ENCODE measurements at regions not wholly inside any gene's neighbourhood (a gene's known extent, or its start where the extent isn't known, plus 50 kb on each side); places are given as distances from the start of the nearest gene placed in this dataset.

DNA sequence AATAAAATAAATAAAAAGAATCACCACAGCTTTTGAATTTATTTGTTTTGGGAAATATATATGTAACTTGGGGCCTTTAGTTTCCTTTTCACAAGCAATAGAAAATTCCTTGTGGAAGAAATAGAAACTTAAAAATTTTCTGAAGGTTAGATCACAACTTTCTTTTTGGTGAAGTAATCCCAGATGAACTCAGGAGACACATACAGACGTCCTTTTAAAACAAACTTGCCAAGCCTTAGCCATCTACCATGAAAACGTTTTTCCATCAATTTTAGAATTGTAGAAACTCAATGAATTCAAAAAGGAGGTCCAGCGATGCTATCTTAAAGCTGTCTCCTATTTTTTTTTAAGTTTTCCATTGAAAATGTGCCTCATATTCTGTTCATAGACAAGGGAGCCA, 225.6 kb downstream of the ASXL3 start:
- peaks cover 0 to 13% (median 5%) of the 10 kb centered on the region in 4 donors for H3K4me1 ChIP-seq
- peak overlapping the region; percentile 8 to 39 (median 32) for H3K27ac ChIP-seq
- WGBS, 2 donors (ENCODE audit: low coverage in 1 of 2), result 48 to 50% methylated on average over 3 of the region's 3 CpGs
- TF ChIP-seq POLR2A (IDR thresholded peaks at IDR 0.05) (no peak), EP300 (IDR thresholded peaks at IDR 0.05; ENCODE audit: low read depth) (no peak), POLR2AphosphoS5 (IDR thresholded peaks at IDR 0.05) (no peak)
- TF ChIP-seq, protein P1, sequence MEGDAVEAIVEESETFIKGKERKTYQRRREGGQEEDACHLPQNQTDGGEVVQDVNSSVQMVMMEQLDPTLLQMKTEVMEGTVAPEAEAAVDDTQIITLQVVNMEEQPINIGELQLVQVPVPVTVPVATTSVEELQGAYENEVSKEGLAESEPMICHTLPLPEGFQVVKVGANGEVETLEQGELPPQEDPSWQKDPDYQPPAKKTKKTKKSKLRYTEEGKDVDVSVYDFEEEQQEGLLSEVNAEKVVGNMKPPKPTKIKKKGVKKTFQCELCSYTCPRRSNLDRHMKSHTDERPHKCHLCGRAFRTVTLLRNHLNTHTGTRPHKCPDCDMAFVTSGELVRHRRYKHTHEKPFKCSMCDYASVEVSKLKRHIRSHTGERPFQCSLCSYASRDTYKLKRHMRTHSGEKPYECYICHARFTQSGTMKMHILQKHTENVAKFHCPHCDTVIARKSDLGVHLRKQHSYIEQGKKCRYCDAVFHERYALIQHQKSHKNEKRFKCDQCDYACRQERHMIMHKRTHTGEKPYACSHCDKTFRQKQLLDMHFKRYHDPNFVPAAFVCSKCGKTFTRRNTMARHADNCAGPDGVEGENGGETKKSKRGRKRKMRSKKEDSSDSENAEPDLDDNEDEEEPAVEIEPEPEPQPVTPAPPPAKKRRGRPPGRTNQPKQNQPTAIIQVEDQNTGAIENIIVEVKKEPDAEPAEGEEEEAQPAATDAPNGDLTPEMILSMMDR (IDR thresholded peaks at IDR 0.05), result no peak
- H3K27me3 ChIP-seq, result no peaks in the 10 kb centered on the region
- no peak for DNase-seq
- no peaks in the 10 kb centered on the region for H3K36me3 ChIP-seq
- no peak overlapping the region for H3K4me3 ChIP-seq
- intact Hi-C loops (cut with DNase I; ENCODE audit: low total_unique reads) (no loop called here), in situ Hi-C loops (cut with MboI; ENCODE audit: low pct_ligation_motif_present in 1 of 4, low pct_unique_long_range_greater_than_20kb in 1 of 4, low sequenced_read_pairs in 3 of 4) (no loop called here)
- no peaks in the 10 kb centered on the region for H3K9me3 ChIP-seq

- Histone ChIP-seq H3K4me1 (peaks cover 0 to 13% (median 5%) of the 10 kb centered on the region in 4 donors), H3K27ac (peak overlapping the region; percentile 33 to 50 (median 40)), H3K4me3 (no peak overlapping the region), H3K27me3 (no peaks in the 10 kb centered on the region), H3K9me3 (no peaks in the 10 kb centered on the region), H3K36me3 (no peaks in the 10 kb centered on the region)
- in situ Hi-C loops (cut with MboI; ENCODE audit: low pct_ligation_motif_present in 1 of 4, low pct_unique_long_range_greater_than_20kb in 1 of 4, low sequenced_read_pairs in 3 of 4) (no loop called here), intact Hi-C loops (cut with DNase I; ENCODE audit: low total_unique reads) (no loop called here)
- TF ChIP-seq, protein P1 (IDR thresholded peaks at IDR 0.05), result no peak
- no peak for TF ChIP-seq EP300 (IDR thresholded peaks at IDR 0.05; ENCODE audit: low read depth)
- TF ChIP-seq POLR2AphosphoS5 (IDR thresholded peaks at IDR 0.05), result peak; percentile 80 to 90 (median 82)
- no peak for TF ChIP-seq POLR2A (IDR thresholded peaks at IDR 0.05)
- peak; percentile 72 for DNase-seq
- WGBS, 2 donors (ENCODE audit: low coverage in 1 of 2), result 39% methylated on average over 2 of the region's 2 CpGs; no CpG with 5 or more reads in 1 of the 2 donors
Observed at GRCh38 chr18:33802955-33803354, 224.9 kb downstream of the ASXL3 start.

Small RNA genes in the stretch of these regions (small RNA-seq; reads per million reads assigned to genes)
- 0 reads per million in 4 donors for gene RF00019
